GM18858 (cell line): ENCODE measurements at regions not wholly inside any gene's neighbourhood (a gene's known extent, or its start where the extent isn't known, plus 50 kb on each side); places are given as distances from the start of the nearest gene placed in this dataset.

Source experiments
- ATAC-seq: cut with Tn5 transposase; IDR thresholded peaks from one replicate; pipeline ENCODE4 v1.9.1; 2021; ENCODE audit not compliant: unreplicated experiment

- ATAC-seq = no peak
These were observed 824.1 kb upstream of the IGFBP3 start for GRCh38 chr7:46744957-46745706.

- no peak for ATAC-seq
These were observed 821.5 kb upstream of the IGFBP3 start for GRCh38 chr7:46742601-46743000.

DNA sequence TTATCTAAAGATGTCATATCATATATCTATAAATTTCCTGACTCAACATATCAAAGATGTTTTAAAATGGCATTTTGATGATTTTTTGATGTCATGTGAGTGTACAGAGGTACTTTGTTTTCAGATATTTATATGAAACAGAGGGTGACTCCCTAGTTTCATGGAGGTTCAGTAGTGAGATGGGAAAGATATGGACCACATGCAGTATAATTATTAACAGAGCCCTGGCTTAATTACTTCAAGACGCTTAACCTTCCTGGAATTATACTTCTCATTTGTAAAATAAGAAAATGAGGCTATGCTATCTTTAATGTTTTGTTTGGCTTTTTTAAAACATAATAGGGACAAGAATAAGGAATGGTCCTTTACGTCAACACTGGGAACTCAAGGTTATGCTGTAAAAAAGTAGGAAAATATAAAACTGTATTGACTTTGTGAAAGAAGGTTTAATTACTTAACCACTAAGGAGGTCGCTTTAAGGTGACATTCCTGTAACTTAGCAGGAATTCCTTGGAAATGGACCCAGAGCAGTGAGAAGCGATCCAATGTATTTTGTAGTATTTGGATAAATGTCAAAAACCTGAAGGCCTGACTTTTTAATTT, 821.0 kb upstream of the IGFBP3 start:
- no peak for ATAC-seq

DNA sequence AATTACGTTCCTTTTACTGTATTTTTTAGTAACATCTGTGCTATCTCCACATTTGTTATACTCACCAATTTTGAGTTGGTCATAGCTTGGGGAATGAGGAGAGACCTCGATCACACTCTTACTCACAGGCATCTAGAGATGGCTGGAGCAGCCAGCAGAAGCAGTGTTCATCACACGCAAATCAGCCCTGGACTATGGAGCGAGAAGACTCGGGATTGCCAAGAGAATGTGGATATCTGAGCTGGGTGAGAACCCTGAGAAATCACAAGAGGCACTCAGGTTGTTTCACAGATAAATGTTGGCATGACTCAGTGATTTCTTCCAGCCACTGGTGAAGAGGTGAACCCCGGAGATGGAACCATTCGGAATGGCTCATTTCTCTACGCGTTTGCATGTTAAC, 820.1 kb upstream of the IGFBP3 start:
- ATAC-seq = no peak

- ATAC-seq = no peak
These were observed 818.6 kb upstream of the IGFBP3 start for GRCh38 chr7:46739518-46740234.

- no peak for ATAC-seq
These were observed 817.7 kb upstream of the IGFBP3 start for GRCh38 chr7:46738796-46739195.

DNA sequence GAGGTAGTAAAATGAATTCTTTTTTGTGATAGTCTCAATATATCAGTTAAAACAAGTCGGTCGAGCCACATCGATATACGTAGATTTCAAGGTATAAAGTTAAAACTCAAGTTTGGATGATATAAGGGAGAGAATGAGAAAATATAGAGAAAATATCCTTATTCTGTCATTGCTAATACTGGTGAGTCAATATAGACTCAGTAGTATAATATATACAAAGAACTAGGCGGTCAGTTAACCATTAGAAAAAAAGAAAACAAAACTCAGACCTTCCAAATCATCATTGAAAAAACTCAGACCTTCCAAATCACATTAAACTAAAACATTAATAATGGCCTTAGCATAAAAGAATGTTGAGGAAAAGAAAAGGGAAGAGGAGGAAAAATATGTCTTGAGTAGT, 817.1 kb upstream of the IGFBP3 start:
- no peak for ATAC-seq

DNA sequence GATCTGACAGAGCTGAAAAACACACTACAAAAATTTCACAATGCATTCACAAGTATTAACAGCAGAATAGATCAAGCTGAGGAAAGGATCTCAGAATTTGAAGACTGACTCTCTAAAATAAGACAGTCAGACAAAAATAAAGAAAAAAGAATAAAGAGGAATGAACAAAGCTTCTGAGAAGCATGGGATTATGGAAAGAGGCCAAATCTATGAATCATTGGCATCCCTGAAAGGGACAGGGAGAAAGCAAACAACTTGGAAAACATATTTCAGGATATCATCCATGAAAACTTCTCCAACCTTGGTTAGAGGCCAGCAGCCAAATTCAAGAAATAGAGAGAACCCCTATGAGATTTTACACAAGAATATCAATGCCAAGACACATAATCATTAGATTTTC, 804.8 kb upstream of the IGFBP3 start:
- no peak for ATAC-seq

DNA sequence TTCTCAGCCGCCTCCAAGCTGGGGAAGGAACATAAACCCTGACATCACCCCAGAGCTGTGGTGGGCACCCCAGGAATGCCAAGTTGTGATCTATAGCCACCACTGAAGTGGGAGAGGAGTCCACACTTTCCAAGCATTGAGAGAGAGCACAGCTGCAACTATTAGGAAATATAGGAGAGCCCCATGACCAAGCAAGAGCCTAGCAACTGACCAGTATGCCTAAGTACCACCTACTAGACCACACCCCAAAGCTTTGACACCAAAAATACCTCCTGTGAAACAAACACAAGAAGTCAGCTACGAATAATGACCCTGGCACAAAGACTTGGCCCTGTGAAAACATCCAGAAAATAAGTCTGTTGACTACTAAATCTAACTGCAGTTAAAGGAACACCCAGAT, 804.1 kb upstream of the IGFBP3 start:
- no peak for ATAC-seq

GRCh38 chr7:46723742-46724141, 802.7 kb upstream of the IGFBP3 start:
- ATAC-seq = no peak

GRCh38 chr7:46723003-46723402, 801.9 kb upstream of the IGFBP3 start:
- ATAC-seq = no peak

DNA sequence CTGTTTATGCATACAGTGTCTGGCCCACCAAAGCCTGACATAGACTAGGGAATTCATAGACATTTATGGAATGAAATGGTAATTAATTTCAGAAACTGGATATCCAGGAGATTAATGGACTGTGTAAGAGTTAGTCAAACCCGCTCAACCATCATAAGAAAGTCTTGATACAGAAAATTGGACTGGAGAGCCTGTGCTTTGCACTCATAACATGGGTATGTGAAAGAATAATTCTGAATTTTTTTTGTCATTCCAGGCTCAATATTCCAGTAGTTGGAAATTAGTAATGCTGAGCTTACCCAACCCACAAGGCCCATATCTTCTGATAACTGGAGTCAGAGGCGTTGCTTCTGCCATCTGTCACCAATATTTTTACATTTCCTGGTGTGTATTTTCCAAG, 799.7 kb upstream of the IGFBP3 start:
- ATAC-seq = no peak

- ATAC-seq = no peak
These were observed 798.5 kb upstream of the IGFBP3 start for GRCh38 chr7:46719616-46720015.

GRCh38 chr7:46716926-46717325, 795.9 kb upstream of the IGFBP3 start:
- ATAC-seq = no peak

GRCh38 chr7:46715579-46715978, 794.5 kb upstream of the IGFBP3 start:
- no peak for ATAC-seq

DNA sequence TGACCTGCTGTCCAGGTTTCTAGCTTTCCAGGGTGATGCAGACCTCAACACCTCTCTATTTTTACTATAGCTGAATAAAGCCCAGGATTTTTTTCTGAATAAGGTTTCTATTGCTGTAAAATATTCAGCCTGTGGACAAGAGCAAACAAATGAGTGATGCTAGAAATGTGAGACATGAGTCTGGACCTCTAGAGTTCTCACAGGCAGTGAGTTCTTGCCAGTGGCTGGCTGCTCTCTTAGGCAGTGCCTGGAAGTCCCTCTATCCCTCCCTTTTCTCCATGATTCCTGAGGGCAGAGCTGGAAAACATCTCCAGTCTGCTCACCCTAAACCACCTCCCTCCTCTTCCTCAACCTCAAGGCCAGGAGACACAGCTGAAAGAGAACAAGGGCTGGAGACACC, 793.8 kb upstream of the IGFBP3 start:
- no peak for ATAC-seq

DNA sequence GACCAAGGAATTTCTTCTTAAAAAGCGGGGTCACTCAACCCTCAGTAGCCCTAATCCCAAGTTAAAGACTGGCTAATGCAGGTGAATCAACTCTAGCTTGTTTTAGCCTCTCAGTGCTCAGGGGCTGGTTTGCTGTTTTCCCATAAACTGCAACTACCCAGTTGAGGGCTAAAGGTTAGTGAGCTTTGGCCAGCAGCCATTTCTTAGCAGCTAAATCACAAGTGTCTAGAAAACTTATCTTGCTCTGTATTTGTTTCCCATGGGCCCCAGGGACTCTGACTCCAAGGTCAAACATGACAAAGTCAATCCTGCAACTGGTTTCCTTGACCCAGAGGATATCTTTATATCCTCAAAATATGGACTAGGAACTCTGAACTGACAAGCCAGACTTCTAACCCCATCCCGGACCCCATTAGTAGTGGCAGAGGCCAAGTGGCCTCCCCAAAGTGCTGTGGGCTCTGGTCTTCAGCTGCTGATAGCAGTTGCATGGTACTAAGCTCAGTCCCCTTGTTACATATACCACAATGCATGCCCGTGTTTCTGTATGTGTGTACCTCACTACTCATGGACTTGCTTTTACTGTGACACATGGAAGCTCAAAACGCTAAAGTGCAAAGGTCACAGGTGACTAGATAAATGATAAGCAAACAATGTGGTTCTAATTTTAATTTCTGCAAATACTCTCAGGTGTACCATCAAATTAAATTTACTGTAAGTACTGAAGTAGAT, 793.0 kb upstream of the IGFBP3 start:
- no peak for ATAC-seq

- no peak for ATAC-seq
These were observed 789.9 kb upstream of the IGFBP3 start for GRCh38 chr7:46710927-46711326.

GRCh38 chr7:46707973-46708372, 786.9 kb upstream of the IGFBP3 start:
- ATAC-seq = no peak

GRCh38 chr7:46705386-46706255, 784.5 kb upstream of the IGFBP3 start:
- no peak for ATAC-seq

- ATAC-seq = no peak
These were observed 775.7 kb upstream of the IGFBP3 start for GRCh38 chr7:46696741-46697140.
